Adipocyte (in vitro differentiated cells): ENCODE measurements at regions not wholly inside any gene's neighbourhood (a gene's known extent, or its start where the extent isn't known, plus 50 kb on each side); places are given as distances from the start of the nearest gene placed in this dataset.

Source experiments
- DNase-seq: peaks from one replicate; pipeline ENCODE4 v3.0.0-alpha.2; 2015; ENCODE audit warnings: low read depth
- H3K27me3 ChIP-seq: replicated peaks from 2 replicates; pipeline ENCODE4 v1.7.0; 2013; ENCODE audit warnings: mild to moderate bottlenecking, low read length, moderate library complexity; ENCODE audit not compliant: control insufficient read depth, insufficient read depth
- H3K36me3 ChIP-seq: 2 replicates; pipeline ENCODE4 v1.7.0; 2013; ENCODE audit warnings: low read length, mild to moderate bottlenecking, moderate library complexity; ENCODE audit not compliant: control insufficient read depth, insufficient read depth, severe bottlenecking
- H3K4me1 ChIP-seq: 2 replicates; pipeline ENCODE4 v1.7.0; 2013; ENCODE audit warnings: mild to moderate bottlenecking, low read length, moderate library complexity; ENCODE audit not compliant: control insufficient read depth, insufficient read depth
- H3K4me3 ChIP-seq: 2 replicates; pipeline ENCODE4 v1.7.0; 2013; ENCODE audit warnings: mild to moderate bottlenecking, low read length, moderate library complexity
- H3K9ac ChIP-seq: 2 replicates; pipeline ENCODE4 v1.7.0; 2013; ENCODE audit warnings: mild to moderate bottlenecking, low read length, moderate library complexity
- H3K9me3 ChIP-seq: 2 replicates; pipeline ENCODE4 v1.7.0; 2013; ENCODE audit warnings: mild to moderate bottlenecking, low read length, moderate library complexity; ENCODE audit not compliant: control insufficient read depth

DNA sequence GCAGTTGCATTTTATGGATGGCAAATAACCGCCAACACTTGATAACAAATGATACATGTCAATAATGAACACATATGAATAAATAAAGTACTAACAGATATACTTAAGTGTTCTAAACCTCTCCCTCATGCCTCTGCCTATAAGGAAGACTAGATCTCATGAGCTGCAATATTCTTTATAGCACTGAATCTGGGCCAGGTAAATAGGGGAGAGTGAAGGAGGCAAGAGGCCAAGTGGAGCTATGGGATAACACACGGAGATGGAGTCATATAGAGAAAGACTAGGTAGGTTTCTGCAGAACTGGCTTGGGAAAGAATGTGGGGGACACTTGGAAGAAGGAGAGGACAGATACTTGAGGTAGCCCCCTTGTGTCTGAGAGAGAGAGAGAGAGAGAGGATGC, 354.2 kb upstream of the CFAP20DC start:
- Histone ChIP-seq H3K4me1 (no peaks in the 10 kb centered on the region), H3K4me3 (no peak overlapping the region), H3K9ac (no peak overlapping the region), H3K36me3 (no peaks in the 10 kb centered on the region), H3K9me3 (no peaks in the 10 kb centered on the region), H3K27me3 (peaks cover 16% of the 10 kb centered on the region)
- DNase-seq = no peak

DNA sequence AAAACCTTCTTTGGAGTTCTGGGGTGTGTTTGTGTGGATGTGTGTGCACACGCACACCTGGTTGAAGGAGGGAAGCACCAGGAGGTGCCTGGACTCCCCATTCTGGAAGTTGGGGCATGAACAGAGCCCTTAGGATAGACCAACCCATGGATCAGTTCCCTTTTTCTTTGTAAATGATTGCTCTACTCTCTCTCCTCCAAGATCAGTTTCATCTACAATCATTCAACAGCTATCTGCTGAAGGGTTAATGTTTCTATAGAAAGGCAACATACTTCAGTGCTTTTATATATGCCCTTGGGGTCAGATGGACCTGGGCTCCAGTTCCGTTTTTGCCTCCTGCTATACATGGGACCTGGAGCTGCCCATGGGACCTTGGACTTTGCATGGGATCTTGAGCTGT, 352.1 kb upstream of the CFAP20DC start:
- Histone ChIP-seq H3K36me3 (no peaks in the 10 kb centered on the region), H3K4me3 (no peak overlapping the region)

DNA sequence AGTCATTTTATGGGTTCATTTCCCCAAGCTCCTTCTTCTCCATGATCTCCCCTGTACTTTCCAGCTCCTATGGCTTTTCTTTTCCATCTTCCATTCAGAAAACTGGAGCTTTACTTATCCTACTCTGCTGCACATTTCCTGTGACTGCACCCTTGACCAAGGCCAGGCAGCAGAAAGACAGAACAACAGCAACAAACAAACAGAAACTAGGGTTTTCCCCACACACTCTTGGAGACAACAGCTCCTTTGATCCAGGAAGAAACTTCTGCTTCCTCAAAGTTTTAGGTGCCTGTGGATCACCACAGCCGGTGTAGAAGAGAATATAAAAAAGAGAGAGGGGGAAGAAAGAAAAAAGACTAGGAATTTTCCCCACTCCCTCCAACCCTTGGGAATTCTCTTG, 342.3 kb upstream of the CFAP20DC start:
- DNase-seq = no peak
- H3K4me3 ChIP-seq = no peak overlapping the region
- no peaks in the 10 kb centered on the region for H3K27me3 ChIP-seq
- H3K36me3 ChIP-seq = no peaks in the 10 kb centered on the region
- H3K9ac ChIP-seq = no peak overlapping the region
- H3K9me3 ChIP-seq = no peaks in the 10 kb centered on the region
- H3K4me1 ChIP-seq = no peaks in the 10 kb centered on the region

More for the DNA sequence above, 352.1 kb upstream of the CFAP20DC start:
- Histone ChIP-seq H3K4me1 (no peaks in the 10 kb centered on the region), H3K9ac (no peak overlapping the region), H3K9me3 (no peaks in the 10 kb centered on the region), H3K27me3 (peaks cover 14% of the 10 kb centered on the region)
- DNase-seq = no peak

DNA sequence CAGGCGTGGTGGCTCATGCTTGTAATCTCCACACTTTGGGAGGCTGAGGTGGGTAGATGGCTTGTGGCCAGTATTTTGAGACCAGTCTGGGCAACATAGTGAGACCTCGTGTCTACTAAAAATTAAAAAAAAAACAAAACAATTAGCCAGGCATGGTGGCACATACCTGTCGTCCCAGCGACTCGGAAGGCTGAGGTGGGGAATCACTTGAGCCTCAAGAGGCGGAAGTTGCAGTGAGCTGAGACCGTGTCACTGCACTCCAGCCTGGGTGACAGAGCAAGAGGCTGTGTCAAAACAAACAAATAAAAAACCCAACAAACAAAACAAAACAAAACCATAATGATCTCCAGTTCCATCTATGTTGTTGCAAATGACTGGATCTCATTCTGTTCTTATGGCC, 341.3 kb upstream of the CFAP20DC start:
- no peak for DNase-seq
- H3K4me1 ChIP-seq = no peaks in the 10 kb centered on the region
- no peaks in the 10 kb centered on the region for H3K36me3 ChIP-seq
- H3K9ac ChIP-seq = no peak overlapping the region
- no peaks in the 10 kb centered on the region for H3K27me3 ChIP-seq
- H3K4me3 ChIP-seq = no peak overlapping the region
- no peaks in the 10 kb centered on the region for H3K9me3 ChIP-seq

DNA sequence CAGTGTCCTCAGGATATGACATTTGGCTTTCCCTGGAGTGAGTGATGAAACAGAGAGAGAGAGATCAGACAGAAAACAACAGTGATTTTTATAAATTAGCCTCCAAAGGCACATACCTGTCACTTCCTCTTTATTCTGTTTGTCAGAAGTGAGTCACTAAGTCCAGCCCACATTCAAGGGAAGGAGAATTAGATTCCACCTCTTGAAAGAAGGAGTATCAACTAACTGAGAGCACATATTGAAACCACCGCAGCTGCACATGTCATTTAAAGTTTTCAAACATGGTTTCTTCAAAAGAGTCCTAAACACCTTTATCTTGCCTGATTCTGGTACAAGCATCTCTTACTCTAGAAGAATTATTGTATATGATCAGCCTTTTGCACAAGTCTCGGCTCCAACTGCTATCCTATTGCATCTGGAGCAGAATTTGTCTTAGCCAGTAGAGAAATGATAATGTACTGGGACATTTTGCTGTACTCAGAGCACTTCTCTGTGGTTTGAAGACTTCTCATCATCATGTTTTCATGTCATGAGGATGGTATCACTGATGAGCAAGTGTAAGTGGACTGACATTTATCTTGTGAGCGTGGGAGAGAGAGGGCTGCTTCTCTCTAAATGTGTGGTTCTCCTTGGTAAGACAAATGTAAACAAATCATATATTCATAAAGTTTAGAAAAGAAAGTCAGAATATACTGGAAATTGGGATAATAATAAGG, 338.9 kb upstream of the CFAP20DC start:
- DNase-seq = no peak
- Histone ChIP-seq H3K9me3 (no peaks in the 10 kb centered on the region), H3K36me3 (no peaks in the 10 kb centered on the region)

DNA sequence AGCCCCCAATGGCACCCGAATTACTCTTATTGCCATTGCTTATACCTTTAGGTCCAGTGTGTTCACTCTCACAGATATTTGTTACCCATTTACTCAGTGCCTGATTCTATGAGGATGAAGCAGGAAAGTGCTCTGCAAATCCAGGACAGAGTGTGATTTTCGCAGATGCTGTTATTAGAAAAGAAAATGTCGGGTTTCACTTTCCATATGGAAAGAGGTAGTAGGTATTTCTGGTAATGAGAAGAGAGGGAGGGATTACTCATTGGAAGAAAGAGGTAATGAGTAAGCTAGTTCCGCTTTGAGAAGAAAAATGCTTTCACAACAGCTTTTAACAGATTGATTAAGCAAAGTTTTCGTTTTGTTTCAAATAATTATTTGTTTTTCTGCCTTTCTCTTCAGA, 336.3 kb upstream of the CFAP20DC start:
- H3K9me3 ChIP-seq = no peaks in the 10 kb centered on the region
- no peak overlapping the region for H3K9ac ChIP-seq
- H3K27me3 ChIP-seq = no peaks in the 10 kb centered on the region
- DNase-seq = no peak
- H3K4me1 ChIP-seq = peaks cover 4% of the 10 kb centered on the region
- no peaks in the 10 kb centered on the region for H3K36me3 ChIP-seq
- H3K4me3 ChIP-seq = no peak overlapping the region

More for the DNA sequence above, 338.9 kb upstream of the CFAP20DC start:
- H3K4me1 ChIP-seq = no peaks in the 10 kb centered on the region
- H3K27me3 ChIP-seq = no peaks in the 10 kb centered on the region
- no peak overlapping the region for H3K9ac ChIP-seq
- H3K4me3 ChIP-seq = no peak overlapping the region

DNA sequence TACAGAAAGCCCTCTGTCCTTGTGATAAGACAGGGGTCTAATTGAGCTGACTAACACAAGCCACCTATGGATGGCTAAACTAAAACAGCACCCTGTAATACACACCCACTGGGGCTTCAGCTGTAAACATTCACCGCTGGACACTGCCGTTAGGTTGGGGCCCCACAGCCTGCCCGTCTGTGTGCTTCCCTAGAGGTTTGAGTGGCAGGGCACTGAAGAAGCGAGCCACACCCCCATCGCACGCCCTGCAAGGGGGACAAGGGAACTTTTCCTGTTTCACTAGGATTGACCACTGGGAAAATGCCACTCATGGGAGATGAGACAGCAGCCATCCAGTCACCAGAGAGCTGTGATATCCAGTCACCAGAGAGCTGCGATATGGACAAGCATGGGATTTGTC, 335.7 kb upstream of the CFAP20DC start:
- Histone ChIP-seq H3K9me3 (no peaks in the 10 kb centered on the region), H3K4me3 (no peak overlapping the region), H3K27me3 (no peaks in the 10 kb centered on the region), H3K36me3 (no peaks in the 10 kb centered on the region), H3K9ac (no peak overlapping the region), H3K4me1 (peaks cover 4% of the 10 kb centered on the region)
- no peak for DNase-seq

DNA sequence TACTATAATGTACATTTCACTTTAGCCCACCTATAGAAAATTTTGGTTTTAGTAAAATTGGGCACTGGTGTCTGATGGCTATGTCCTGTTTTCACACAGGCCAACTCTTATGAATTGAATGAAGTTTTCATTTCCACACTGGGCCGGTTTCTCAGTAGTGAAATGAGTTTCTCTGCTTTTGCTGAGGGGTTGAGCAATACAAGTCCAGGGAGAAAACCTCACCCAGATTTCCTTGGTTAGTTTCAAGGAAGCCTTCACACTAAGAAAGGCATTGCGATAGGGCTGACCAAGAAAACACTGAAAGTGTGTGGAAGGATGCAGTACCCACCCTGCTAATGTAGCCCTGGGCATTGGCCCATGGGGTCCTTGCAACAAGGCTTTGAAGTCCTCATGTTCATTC, 331.5 kb upstream of the CFAP20DC start:
- Histone ChIP-seq H3K4me1 (peaks cover 4% of the 10 kb centered on the region), H3K4me3 (no peak overlapping the region), H3K9ac (no peak overlapping the region), H3K27me3 (peaks cover 4% of the 10 kb centered on the region), H3K36me3 (no peaks in the 10 kb centered on the region), H3K9me3 (no peaks in the 10 kb centered on the region)
- DNase-seq = peak; percentile 59

DNA sequence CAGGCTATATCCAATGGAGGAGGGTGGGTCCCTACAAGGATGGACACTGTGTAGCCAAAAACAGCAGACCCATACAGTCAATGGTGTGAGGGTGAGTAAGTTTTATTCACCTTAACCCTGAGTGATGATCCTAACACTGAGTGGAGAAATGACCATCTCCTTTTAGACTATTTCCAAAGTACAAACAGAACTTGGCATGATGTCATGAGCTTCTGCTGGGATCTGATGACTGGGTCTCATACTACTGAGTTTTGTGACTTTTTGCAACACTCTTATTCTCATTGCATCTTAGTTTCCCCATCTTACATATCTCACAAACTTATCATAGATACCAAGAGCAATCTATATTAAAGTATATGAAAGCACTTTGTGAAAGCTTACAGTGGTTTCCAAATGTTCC, 330.3 kb upstream of the CFAP20DC start:
- Histone ChIP-seq H3K4me3 (no peak overlapping the region), H3K4me1 (peaks cover 4% of the 10 kb centered on the region), H3K9me3 (no peaks in the 10 kb centered on the region), H3K27me3 (peaks cover 4% of the 10 kb centered on the region), H3K36me3 (no peaks in the 10 kb centered on the region), H3K9ac (no peak overlapping the region)
- DNase-seq = no peak

DNA sequence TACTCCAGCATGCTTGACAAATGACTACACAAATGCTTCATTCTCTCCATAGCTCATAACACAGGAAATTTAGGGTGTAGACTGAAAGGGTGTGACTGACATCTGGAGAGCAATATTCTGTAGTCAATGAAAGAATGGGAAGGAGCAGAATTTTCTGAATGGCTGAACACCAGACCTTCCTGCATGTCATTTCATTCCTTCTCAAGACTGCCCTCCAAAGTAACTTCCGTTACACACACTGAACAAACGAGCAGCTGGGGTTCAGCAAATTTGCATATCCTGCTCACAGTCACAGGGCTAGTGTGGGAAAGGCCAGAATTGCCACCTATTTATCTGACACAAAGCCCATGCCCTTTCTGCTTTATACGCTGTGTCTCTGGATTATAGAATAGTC, 325.0 kb upstream of the CFAP20DC start:
- no peak overlapping the region for H3K4me3 ChIP-seq
- no peaks in the 10 kb centered on the region for H3K4me1 ChIP-seq
- no peaks in the 10 kb centered on the region for H3K9me3 ChIP-seq
- H3K27me3 ChIP-seq = peaks cover 4% of the 10 kb centered on the region
- H3K9ac ChIP-seq = no peak overlapping the region
- no peaks in the 10 kb centered on the region for H3K36me3 ChIP-seq
- no peak for DNase-seq

DNA sequence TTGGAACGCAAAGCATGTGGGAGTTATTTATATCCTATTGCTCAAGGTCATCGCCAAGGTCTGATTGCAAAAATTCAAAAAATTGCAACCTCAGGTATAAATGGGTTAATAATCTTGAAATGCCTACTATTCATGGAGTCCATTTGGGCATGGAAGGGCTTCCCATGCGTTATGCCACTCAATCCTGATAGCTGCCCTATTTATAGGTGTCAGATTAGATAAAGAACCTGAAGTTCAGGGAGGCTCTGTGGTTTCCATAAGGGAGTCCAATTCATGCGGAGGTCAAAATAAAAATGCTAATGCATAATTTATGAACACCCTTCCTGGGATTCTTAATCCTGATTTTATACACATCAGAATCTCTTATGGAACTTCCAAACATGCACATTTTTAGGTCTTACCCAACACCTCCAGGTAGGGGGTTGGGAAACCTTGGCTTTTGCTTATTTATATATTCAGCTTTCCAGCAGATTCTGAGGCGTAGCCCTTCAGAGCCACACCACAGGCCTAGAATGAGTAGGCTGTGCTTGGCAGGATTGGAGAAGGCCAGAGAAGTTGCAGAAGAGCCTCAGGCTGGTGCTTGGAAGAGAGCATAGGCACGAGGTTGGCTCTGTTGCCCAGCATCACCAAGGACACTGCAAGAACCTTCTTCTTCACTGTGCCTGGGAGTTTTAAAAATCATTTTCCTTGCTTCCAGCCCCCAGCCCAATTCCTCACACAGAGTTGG, 324.4 kb upstream of the CFAP20DC start:
- H3K4me1 ChIP-seq = no peaks in the 10 kb centered on the region
- H3K9me3 ChIP-seq = no peaks in the 10 kb centered on the region
- peaks cover 4% of the 10 kb centered on the region for H3K27me3 ChIP-seq
- no peak for DNase-seq
- no peak overlapping the region for H3K4me3 ChIP-seq
- H3K9ac ChIP-seq = no peak overlapping the region
- no peaks in the 10 kb centered on the region for H3K36me3 ChIP-seq
